DND-41 (cell line): ENCODE measurements at regions not wholly inside any gene's neighbourhood (a gene's known extent, or its start where the extent isn't known, plus 50 kb on each side); places are given as distances from the start of the nearest gene placed in this dataset.

Source experiments
- ATAC-seq: fragments of 200-7000 bp; cut with Tn5 transposase; 3 replicates; pipeline ENCODE4 v1.9.1; 2021; ENCODE audit warnings: low read depth; ENCODE audit not compliant: insufficient read depth
- DNase-seq: peaks from one replicate; pipeline ENCODE4 v3.0.0-alpha.2; 2020
- H2AFZ ChIP-seq: 2 replicates; pipeline ENCODE4 v1.6.0; 2012; ENCODE audit warnings: low read depth, low read length
- H3K27ac ChIP-seq: 2 replicates; pipeline ENCODE4 v1.5.1; 2012; ENCODE audit warnings: low read length, inconsistent platforms
- H3K27me3 ChIP-seq: fragments of 200-600 bp; sonication (generic); 2 replicates; pipeline ENCODE4 v1.6.0; 2012; ENCODE audit warnings: low read length, mild to moderate bottlenecking, inconsistent platforms; ENCODE audit not compliant: insufficient read depth, poor library complexity
- H3K36me3 ChIP-seq: 2 replicates; pipeline ENCODE4 v1.5.1; 2012; ENCODE audit warnings: low read length, inconsistent platforms; ENCODE audit not compliant: insufficient read depth
- H3K4me1 ChIP-seq: 2 replicates; pipeline ENCODE4 v1.5.1; 2012; ENCODE audit warnings: mild to moderate bottlenecking, low read length; ENCODE audit not compliant: insufficient read depth
- H3K4me2 ChIP-seq: 2 replicates; pipeline ENCODE4 v1.6.0; 2012; ENCODE audit warnings: mild to moderate bottlenecking, moderate library complexity, low read length, inconsistent platforms; ENCODE audit not compliant: insufficient read depth
- H3K4me3 ChIP-seq, 2 experiments: fragments of 200-600 bp in 1 of 2; shearing (Covaris generic) in 1 of 2; 2 replicates each; pipeline ENCODE4 v1.5.1; 2012 to 2016; ENCODE audit warnings: inconsistent platforms in 2 of 2, low read length in 2 of 2, mild to moderate bottlenecking in 2 of 2, low read depth in 1 of 2, moderate library complexity in 1 of 2
- H3K79me2 ChIP-seq: 2 replicates; pipeline ENCODE4 v1.6.0; 2012; ENCODE audit warnings: low read length, inconsistent platforms; ENCODE audit not compliant: insufficient read depth
- H3K9ac ChIP-seq: 2 replicates; pipeline ENCODE4 v1.6.0; 2012; ENCODE audit warnings: low read depth, mild to moderate bottlenecking, inconsistent platforms, low read length, moderate library complexity
- H3K9me3 ChIP-seq: 2 replicates; pipeline ENCODE4 v1.5.1; 2012; ENCODE audit warnings: low read length, moderate library complexity, mild to moderate bottlenecking, inconsistent platforms; ENCODE audit not compliant: insufficient read depth, severe bottlenecking
- H4K20me1 ChIP-seq: 2 replicates; pipeline ENCODE4 v1.6.0; 2012; ENCODE audit warnings: low read length; ENCODE audit not compliant: insufficient read depth
- CTCF ChIP-seq: IDR thresholded peaks from 2 replicates; pipeline ENCODE4 v1.5.1; 2012; ENCODE audit warnings: borderline replicate concordance, low read length, moderate library complexity, mild to moderate bottlenecking; ENCODE audit not compliant: poor library complexity, severe bottlenecking; ENCODE audit errors: extremely low read depth
- EZH2 ChIP-seq: IDR thresholded peaks from 3 replicates; pipeline ENCODE4 v1.6.1; 2012; ENCODE audit warnings: borderline replicate concordance, low read depth, mild to moderate bottlenecking, moderate library complexity, low read length, inconsistent platforms; ENCODE audit not compliant: severe bottlenecking

GRCh38 chr11:76265771-76266241 lies 59.5 kb upstream of the WNT11 start:
- Histone ChIP-seq H3K79me2 (no peaks in the 10 kb centered on the region), H3K9ac (no peak overlapping the region), H3K27ac (no peak overlapping the region), H3K4me3 (no peak overlapping the region), H3K27me3 (peaks cover 3% of the 10 kb centered on the region), H3K4me1 (no peaks in the 10 kb centered on the region), H4K20me1 (no peaks in the 10 kb centered on the region), H3K36me3 (no peaks in the 10 kb centered on the region), H3K4me2 (no peak overlapping the region), H2AFZ (no peak overlapping the region), H3K9me3 (peaks cover 2% of the 10 kb centered on the region)
- ATAC-seq (no peak), DNase-seq (no peak)
- TF ChIP-seq CTCF: no peak
- TF ChIP-seq EZH2: no peak

DNA sequence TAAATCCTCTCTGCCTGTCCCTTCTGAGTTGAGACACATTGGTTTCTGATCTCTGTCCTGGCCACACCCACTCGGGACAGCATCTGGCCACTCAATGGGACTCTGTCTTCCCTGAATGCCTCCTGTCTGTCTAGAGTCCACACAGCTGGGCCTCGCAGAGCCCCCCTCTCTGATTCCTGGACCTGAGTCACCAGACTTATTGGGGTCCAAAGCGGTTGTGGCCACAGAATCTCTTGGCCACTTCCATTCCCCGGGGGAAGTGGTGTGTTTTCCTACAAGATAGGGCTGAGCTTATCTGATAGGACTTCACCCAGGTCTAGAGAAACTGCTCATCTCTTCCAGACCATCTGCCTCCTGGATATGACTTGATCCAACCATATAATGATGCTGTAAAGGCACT lies 57.4 kb upstream of the WNT11 start:
- H2AFZ ChIP-seq: no peak overlapping the region
- no peaks in the 10 kb centered on the region for H4K20me1 ChIP-seq
- no peak for ATAC-seq
- no peaks in the 10 kb centered on the region for H3K79me2 ChIP-seq
- no peaks in the 10 kb centered on the region for H3K36me3 ChIP-seq
- no peak overlapping the region for H3K4me3 ChIP-seq
- DNase-seq: no peak
- no peak overlapping the region for H3K27ac ChIP-seq
- no peaks in the 10 kb centered on the region for H3K9me3 ChIP-seq
- no peaks in the 10 kb centered on the region for H3K4me1 ChIP-seq
- TF ChIP-seq EZH2: no peak
- no peak for TF ChIP-seq CTCF
- no peak overlapping the region for H3K9ac ChIP-seq
- no peak overlapping the region for H3K4me2 ChIP-seq
- H3K27me3 ChIP-seq: peaks cover 12% of the 10 kb centered on the region

DNA sequence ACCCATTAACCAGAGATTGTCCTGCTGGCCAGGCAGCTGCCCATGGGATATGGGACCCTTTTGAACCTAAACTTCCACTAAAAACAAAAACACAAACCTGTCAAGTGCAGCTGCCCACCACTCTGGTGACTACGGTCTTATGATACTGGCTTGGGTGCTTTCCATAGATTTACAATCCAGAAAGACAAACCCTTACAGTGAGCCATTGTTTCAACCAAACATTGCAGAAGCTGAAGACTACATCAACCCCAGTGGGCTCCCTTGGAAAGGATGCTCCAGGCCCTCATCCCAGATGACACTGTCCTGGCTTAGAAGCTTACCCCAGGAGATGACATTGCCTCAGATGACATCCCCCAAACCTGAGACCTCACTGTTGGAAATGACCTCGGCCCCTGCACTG lies 56.9 kb upstream of the WNT11 start:
- Histone ChIP-seq H3K9ac (no peak overlapping the region), H4K20me1 (no peaks in the 10 kb centered on the region), H3K79me2 (no peaks in the 10 kb centered on the region), H3K4me3 (no peak overlapping the region), H2AFZ (no peak overlapping the region), H3K27me3 (peaks cover 12% of the 10 kb centered on the region), H3K9me3 (no peaks in the 10 kb centered on the region), H3K36me3 (no peaks in the 10 kb centered on the region), H3K4me2 (no peak overlapping the region), H3K4me1 (no peaks in the 10 kb centered on the region), H3K27ac (no peak overlapping the region)
- DNase-seq (no peak), ATAC-seq (no peak)
- no peak for TF ChIP-seq CTCF
- TF ChIP-seq EZH2: no peak
